Mesendoderm (in vitro differentiated cells): ENCODE measurements at regions not wholly inside any gene's neighbourhood (a gene's known extent, or its start where the extent isn't known, plus 50 kb on each side); places are given as distances from the start of the nearest gene placed in this dataset.

Experiments used
- DNase-seq: peaks from one replicate; pipeline ENCODE4 v3.0.0; 2013
- H2AK5ac ChIP-seq: 2 replicates; pipeline ENCODE4 v1.6.1; 2013; ENCODE audit warnings: low read length, inconsistent platforms
- H2BK120ac ChIP-seq: 2 replicates; pipeline ENCODE4 v1.6.1; 2013; ENCODE audit warnings: low read depth, mild to moderate bottlenecking, low read length, moderate library complexity, mixed read lengths
- H2BK15ac ChIP-seq: replicated peaks from 2 replicates; pipeline ENCODE4 v1.6.1; 2013; ENCODE audit warnings: low read depth, mild to moderate bottlenecking, moderate library complexity
- H2BK5ac ChIP-seq: 2 replicates; pipeline ENCODE4 v1.6.1; 2013; ENCODE audit warnings: low read length, inconsistent platforms
- H3K18ac ChIP-seq: 2 replicates; pipeline ENCODE4 v1.6.1; 2013; ENCODE audit warnings: mild to moderate bottlenecking, low read length, mixed read lengths
- H3K23ac ChIP-seq: one replicate; pipeline ENCODE4 v1.6.1; 2013; ENCODE audit warnings: low read length
- H3K27ac ChIP-seq: 2 replicates; pipeline ENCODE4 v1.5.1; 2013; ENCODE audit warnings: low read depth, mild to moderate bottlenecking, inconsistent platforms, low read length, moderate library complexity
- H3K27me3 ChIP-seq: 2 replicates; pipeline ENCODE4 v1.6.1; 2013; ENCODE audit warnings: low read length, control low read depth, mild to moderate bottlenecking, inconsistent platforms; ENCODE audit not compliant: insufficient read depth, poor library complexity
- H3K36me3 ChIP-seq: 2 replicates; pipeline ENCODE4 v1.6.1; 2013; ENCODE audit warnings: low read length, inconsistent platforms; ENCODE audit not compliant: control insufficient read depth, insufficient read depth
- H3K4ac ChIP-seq: one replicate; pipeline ENCODE4 v1.6.1; 2013; ENCODE audit warnings: low read depth, mild to moderate bottlenecking, low read length, moderate library complexity
- H3K4me1 ChIP-seq: 2 replicates; pipeline ENCODE4 v1.6.1; 2013; ENCODE audit warnings: low read depth, low read length, inconsistent platforms; ENCODE audit not compliant: control insufficient read depth
- H3K4me2 ChIP-seq: 2 replicates; pipeline ENCODE4 v1.6.1; 2013; ENCODE audit warnings: low read length
- H3K4me3 ChIP-seq: 2 replicates; pipeline ENCODE4 v1.5.1; 2013; ENCODE audit warnings: mild to moderate bottlenecking, low read length
- H3K56ac ChIP-seq: one replicate; pipeline ENCODE4 v1.6.1; 2013; ENCODE audit warnings: low read length
- H3K79me1 ChIP-seq: 2 replicates; pipeline ENCODE4 v1.6.1; 2013; ENCODE audit warnings: low read length, inconsistent platforms
- H3K79me2 ChIP-seq: 2 replicates; pipeline ENCODE4 v1.6.1; 2013; ENCODE audit warnings: mild to moderate bottlenecking, low read length; ENCODE audit not compliant: control insufficient read depth, insufficient read depth
- H3K9ac ChIP-seq: 2 replicates; pipeline ENCODE4 v1.6.1; 2013; ENCODE audit warnings: low read length, inconsistent platforms
- H4K5ac ChIP-seq: one replicate; pipeline ENCODE4 v1.6.1; 2013; ENCODE audit warnings: low read length
- H4K8ac ChIP-seq: one replicate; pipeline ENCODE4 v1.6.1; 2013; ENCODE audit warnings: low read depth, mild to moderate bottlenecking, control low read depth, low read length, moderate library complexity
- whole genome bisulfite sequencing: extraction: QIAGEN DNeasy Blood & Tissue Kit; methylation state at CpG from one replicate; pipeline ENCODE4 v1.1.7; 2013; ENCODE audit warnings: low lambda C conversion rate, missing lambda C conversion rate; ENCODE audit not compliant: insufficient coverage; ENCODE audit errors: extremely low coverage; 5-methylcytosine and 5-hydroxymethylcytosine counted together

DNA sequence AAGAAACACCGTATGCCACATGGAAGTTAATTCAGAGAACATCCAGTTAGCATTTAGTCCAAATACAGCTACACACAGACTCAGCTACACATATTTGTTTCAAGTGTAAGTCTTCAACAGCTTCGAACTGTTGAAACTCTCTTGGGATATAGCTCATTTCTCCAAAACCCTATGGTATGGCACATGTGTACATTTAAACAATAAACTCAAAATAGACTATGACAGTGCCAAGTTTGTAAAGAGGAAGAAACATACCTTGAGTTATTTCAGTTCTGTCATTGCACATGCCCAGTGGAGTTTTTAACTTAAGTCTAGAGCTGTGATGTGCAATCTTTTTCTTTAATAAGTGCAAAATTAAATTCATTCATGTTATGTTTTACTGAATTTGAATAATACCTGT is 155.1 kb upstream of the RAI14 start:
- H3K36me3 ChIP-seq: no peaks in the 10 kb centered on the region
- H3K4ac ChIP-seq: no peak overlapping the region
- no CpG with 5 or more reads among the region's 2 CpGs for WGBS
- no peak overlapping the region for H3K56ac ChIP-seq
- no peak overlapping the region for H4K8ac ChIP-seq
- no peak overlapping the region for H3K18ac ChIP-seq
- no peak for DNase-seq
- H3K79me1 ChIP-seq: no peaks in the 10 kb centered on the region
- H3K9ac ChIP-seq: no peak overlapping the region
- H3K4me1 ChIP-seq: no peaks in the 10 kb centered on the region
- no peak overlapping the region for H3K27ac ChIP-seq
- H3K23ac ChIP-seq: no peak overlapping the region
- H2BK5ac ChIP-seq: no peak overlapping the region
- no peak overlapping the region for H2AK5ac ChIP-seq
- H3K4me3 ChIP-seq: no peak overlapping the region
- no peak overlapping the region for H2BK120ac ChIP-seq
- H4K5ac ChIP-seq: no peak overlapping the region
- no peak overlapping the region for H3K4me2 ChIP-seq
- no peaks in the 10 kb centered on the region for H3K79me2 ChIP-seq
- no peak overlapping the region for H2BK15ac ChIP-seq
- H3K27me3 ChIP-seq: no peaks in the 10 kb centered on the region

DNA sequence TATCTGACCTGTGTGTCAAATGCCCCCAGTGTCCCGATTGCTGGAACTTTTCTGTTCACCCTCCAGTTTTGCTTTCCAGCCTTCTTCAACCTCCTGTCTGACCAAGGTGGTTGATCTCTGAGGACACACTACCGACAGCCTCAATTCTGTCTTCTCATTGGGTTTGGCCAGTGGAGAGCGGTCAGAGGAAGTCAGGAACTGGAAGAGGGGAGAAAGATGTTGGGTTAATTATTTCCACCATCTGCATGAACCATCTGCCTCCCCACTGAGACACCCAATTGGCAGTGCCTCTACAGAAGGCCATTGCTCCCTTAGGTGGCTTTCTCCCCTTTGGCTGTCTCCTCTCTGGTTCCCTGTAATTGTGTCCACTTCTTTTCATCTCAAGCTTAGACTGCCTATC is 154.3 kb upstream of the RAI14 start:
- Histone ChIP-seq H3K56ac (no peak overlapping the region), H3K4me1 (no peaks in the 10 kb centered on the region), H4K8ac (no peak overlapping the region), H3K4me2 (no peak overlapping the region), H3K23ac (no peak overlapping the region), H3K4ac (no peak overlapping the region), H4K5ac (no peak overlapping the region), H2BK120ac (no peak overlapping the region), H3K4me3 (no peak overlapping the region), H2BK5ac (no peak overlapping the region), H3K36me3 (no peaks in the 10 kb centered on the region), H2AK5ac (no peak overlapping the region), H3K27ac (no peak overlapping the region), H3K9ac (no peak overlapping the region), H2BK15ac (no peak overlapping the region), H3K79me1 (no peaks in the 10 kb centered on the region), H3K79me2 (no peaks in the 10 kb centered on the region), H3K18ac (no peak overlapping the region), H3K27me3 (no peaks in the 10 kb centered on the region)
- no CpG with 5 or more reads among the region's 3 CpGs for WGBS
- no peak for DNase-seq

DNA sequence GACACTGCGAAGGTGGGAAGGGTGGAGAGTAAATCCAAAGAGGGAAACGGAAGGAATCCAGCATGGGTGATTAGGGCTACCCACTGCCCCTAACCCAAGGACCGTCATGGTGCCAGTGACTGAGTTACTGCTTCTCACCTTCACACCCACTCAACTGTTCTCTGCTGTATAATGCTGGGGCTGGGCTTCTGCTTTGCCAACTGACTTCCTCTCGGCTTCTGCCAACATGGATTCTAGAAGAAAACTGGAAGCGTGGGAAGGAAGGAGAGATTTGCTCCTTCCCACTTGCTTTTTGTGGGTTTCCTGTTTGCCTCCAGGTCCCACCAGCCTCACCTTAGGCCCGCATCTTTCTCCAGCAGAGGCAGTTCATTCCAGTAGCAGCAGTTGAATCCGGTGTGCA is 153.5 kb upstream of the RAI14 start:
- Histone ChIP-seq H3K23ac (no peak overlapping the region), H2BK15ac (no peak overlapping the region), H2BK5ac (no peak overlapping the region), H2BK120ac (no peak overlapping the region), H3K4me3 (no peak overlapping the region), H4K5ac (no peak overlapping the region), H3K79me1 (no peaks in the 10 kb centered on the region), H3K27ac (no peak overlapping the region), H3K4me1 (no peaks in the 10 kb centered on the region), H3K9ac (no peak overlapping the region), H3K4me2 (no peak overlapping the region), H3K36me3 (no peaks in the 10 kb centered on the region), H3K27me3 (no peaks in the 10 kb centered on the region), H3K18ac (no peak overlapping the region), H3K56ac (no peak overlapping the region), H4K8ac (no peak overlapping the region), H2AK5ac (no peak overlapping the region), H3K79me2 (no peaks in the 10 kb centered on the region), H3K4ac (no peak overlapping the region)
- DNase-seq: no peak
- WGBS: no CpG with 5 or more reads among the region's 7 CpGs

DNA sequence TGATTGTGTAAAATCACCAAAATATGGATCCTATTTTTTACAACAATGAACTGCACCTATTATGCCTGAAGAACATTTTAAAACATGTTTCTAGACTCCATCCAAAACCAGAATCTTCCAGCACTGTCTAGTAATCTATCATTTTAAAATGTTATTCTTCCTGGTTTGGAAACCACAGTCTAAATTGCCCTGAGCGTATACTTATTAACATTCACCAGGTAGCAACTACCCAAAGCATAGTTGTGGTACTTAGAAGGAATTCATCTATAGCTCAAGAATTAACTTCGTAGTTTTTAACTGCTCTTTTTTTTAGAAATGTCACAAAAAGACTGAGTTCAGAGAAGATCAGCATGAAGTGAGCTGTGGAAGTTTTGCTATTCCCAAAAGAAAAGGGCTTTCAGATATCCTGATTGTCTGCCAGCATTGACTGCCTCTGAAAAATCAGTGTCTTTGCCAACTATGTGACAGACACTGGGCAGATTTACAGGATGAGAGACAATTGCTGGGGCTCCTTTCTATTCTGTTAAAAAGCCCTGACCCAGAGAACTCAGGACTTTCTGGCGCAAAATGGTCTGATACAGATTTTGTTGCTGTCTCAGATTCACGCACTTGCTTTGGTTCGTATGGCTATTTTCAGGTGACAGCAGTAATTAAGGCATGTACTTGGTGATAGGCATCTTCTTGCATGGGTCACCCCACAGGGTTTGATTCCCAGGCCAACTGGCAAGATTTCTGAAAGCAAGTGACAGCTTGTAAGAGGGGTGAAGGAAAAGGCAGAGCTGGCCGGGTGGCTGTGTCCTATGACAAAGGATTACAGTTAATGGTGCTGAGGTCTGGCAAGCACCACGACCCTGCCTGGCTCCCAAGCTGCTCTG is 152.5 kb upstream of the RAI14 start:
- Histone ChIP-seq H3K4me1 (no peaks in the 10 kb centered on the region), H3K79me1 (no peaks in the 10 kb centered on the region), H3K36me3 (no peaks in the 10 kb centered on the region), H3K27me3 (no peaks in the 10 kb centered on the region), H3K4me2 (no peak overlapping the region), H3K23ac (no peak overlapping the region), H3K18ac (no peak overlapping the region), H2BK120ac (no peak overlapping the region), H4K8ac (no peak overlapping the region), H3K9ac (no peak overlapping the region), H3K79me2 (no peaks in the 10 kb centered on the region), H3K56ac (no peak overlapping the region), H3K27ac (no peak overlapping the region), H2BK5ac (no peak overlapping the region), H2BK15ac (no peak overlapping the region), H4K5ac (no peak overlapping the region), H3K4me3 (no peak overlapping the region), H2AK5ac (no peak overlapping the region), H3K4ac (no peak overlapping the region)
- WGBS: no CpG with 5 or more reads among the region's 7 CpGs
- no peak for DNase-seq

DNA sequence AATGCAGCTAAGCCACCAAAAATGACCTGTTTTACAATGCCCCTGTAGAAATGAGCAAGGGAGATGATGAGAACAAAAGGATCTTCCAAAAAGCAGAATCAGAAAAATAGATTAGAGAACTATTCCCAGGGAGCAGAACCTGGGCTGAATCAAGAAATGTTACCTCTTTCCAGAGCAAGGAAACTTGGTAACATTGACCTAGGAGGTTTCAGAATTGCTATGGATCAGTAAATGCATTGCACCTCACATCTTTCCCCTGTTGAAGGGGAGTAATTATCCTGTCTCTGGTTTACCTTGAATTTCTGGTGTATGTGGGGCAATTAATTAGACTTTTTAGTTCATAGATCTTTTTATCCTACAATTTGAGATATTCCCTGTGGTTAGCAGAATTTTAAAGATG is 151.2 kb upstream of the RAI14 start:
- H3K36me3 ChIP-seq: no peaks in the 10 kb centered on the region
- no peak overlapping the region for H2BK5ac ChIP-seq
- H3K4me1 ChIP-seq: no peaks in the 10 kb centered on the region
- no peak overlapping the region for H3K27ac ChIP-seq
- no peak overlapping the region for H3K23ac ChIP-seq
- no peak overlapping the region for H4K8ac ChIP-seq
- no peak overlapping the region for H3K4me3 ChIP-seq
- H4K5ac ChIP-seq: no peak overlapping the region
- no peaks in the 10 kb centered on the region for H3K79me2 ChIP-seq
- H2BK120ac ChIP-seq: no peak overlapping the region
- H3K18ac ChIP-seq: no peak overlapping the region
- H3K56ac ChIP-seq: no peak overlapping the region
- H3K27me3 ChIP-seq: no peaks in the 10 kb centered on the region
- no peak overlapping the region for H3K4ac ChIP-seq
- H3K79me1 ChIP-seq: no peaks in the 10 kb centered on the region
- H3K9ac ChIP-seq: no peak overlapping the region
- H2BK15ac ChIP-seq: no peak overlapping the region
- H3K4me2 ChIP-seq: no peak overlapping the region
- H2AK5ac ChIP-seq: no peak overlapping the region
- no peak for DNase-seq

DNA sequence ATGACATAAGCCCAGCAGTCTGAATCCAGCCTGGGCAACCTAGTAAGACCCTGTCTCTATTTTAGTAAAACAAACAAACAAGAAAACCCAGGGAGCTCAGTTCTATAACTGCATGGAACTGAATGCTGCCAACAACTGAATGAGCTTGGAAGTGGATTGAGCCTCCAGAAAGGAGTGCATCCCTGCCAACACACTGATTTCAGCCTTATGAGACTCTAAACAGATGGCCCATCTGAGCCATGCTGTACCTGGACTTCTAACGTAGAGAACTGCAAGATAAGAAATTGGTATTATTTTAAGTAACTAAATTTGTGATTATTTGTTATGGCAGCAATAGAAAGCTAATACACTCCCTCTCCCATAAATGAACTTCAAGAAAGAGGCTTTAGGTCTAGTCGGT is 150.4 kb upstream of the RAI14 start:
- Histone ChIP-seq H3K23ac (no peak overlapping the region), H4K8ac (no peak overlapping the region), H3K9ac (no peak overlapping the region), H2BK15ac (no peak overlapping the region), H3K56ac (no peak overlapping the region), H3K27ac (no peak overlapping the region), H2AK5ac (no peak overlapping the region), H4K5ac (no peak overlapping the region), H3K36me3 (no peaks in the 10 kb centered on the region), H3K79me2 (no peaks in the 10 kb centered on the region), H2BK120ac (no peak overlapping the region), H3K4ac (no peak overlapping the region), H2BK5ac (no peak overlapping the region), H3K4me1 (no peaks in the 10 kb centered on the region), H3K18ac (no peak overlapping the region), H3K4me2 (no peak overlapping the region), H3K4me3 (no peak overlapping the region), H3K27me3 (no peaks in the 10 kb centered on the region), H3K79me1 (no peaks in the 10 kb centered on the region)
- WGBS: no CpG with 5 or more reads among the region's 2 CpGs
- no peak for DNase-seq
